ENCODE measurements at regions not wholly inside any gene's neighbourhood (a gene's known extent, or its start where the extent isn't known, plus 50 kb on each side); places are given as distances from the start of the nearest gene placed in this dataset.

DNA sequence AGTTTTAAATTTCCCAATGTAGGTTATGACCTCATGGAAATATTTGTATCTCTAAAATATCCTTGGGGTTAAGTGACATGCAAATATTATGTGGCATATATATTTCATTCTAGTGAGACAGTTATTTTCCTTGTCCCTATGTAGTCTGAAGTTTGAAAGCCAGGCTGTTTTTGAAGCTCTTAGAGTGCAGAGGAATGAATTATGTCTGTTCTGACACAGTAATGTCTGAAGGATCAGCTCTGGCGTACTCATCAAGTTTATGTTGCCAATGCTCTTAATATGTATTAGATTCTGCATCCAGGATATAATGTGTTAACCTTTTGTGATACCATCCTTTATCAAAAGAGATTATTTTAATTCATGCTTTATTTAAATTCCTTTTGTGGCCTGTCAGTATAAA, 355.8 kb downstream of the PCDH7 start:
- TF ChIP-seq, protein P1, sequence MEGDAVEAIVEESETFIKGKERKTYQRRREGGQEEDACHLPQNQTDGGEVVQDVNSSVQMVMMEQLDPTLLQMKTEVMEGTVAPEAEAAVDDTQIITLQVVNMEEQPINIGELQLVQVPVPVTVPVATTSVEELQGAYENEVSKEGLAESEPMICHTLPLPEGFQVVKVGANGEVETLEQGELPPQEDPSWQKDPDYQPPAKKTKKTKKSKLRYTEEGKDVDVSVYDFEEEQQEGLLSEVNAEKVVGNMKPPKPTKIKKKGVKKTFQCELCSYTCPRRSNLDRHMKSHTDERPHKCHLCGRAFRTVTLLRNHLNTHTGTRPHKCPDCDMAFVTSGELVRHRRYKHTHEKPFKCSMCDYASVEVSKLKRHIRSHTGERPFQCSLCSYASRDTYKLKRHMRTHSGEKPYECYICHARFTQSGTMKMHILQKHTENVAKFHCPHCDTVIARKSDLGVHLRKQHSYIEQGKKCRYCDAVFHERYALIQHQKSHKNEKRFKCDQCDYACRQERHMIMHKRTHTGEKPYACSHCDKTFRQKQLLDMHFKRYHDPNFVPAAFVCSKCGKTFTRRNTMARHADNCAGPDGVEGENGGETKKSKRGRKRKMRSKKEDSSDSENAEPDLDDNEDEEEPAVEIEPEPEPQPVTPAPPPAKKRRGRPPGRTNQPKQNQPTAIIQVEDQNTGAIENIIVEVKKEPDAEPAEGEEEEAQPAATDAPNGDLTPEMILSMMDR (IDR thresholded peaks at IDR 0.05): no peak
- no peak for TF ChIP-seq POLR2A (IDR thresholded peaks at IDR 0.05)
